ENCODE measurements at regions not wholly inside any gene's neighbourhood (a gene's known extent, or its start where the extent isn't known, plus 50 kb on each side); places are given as distances from the start of the nearest gene placed in this dataset.

DNA sequence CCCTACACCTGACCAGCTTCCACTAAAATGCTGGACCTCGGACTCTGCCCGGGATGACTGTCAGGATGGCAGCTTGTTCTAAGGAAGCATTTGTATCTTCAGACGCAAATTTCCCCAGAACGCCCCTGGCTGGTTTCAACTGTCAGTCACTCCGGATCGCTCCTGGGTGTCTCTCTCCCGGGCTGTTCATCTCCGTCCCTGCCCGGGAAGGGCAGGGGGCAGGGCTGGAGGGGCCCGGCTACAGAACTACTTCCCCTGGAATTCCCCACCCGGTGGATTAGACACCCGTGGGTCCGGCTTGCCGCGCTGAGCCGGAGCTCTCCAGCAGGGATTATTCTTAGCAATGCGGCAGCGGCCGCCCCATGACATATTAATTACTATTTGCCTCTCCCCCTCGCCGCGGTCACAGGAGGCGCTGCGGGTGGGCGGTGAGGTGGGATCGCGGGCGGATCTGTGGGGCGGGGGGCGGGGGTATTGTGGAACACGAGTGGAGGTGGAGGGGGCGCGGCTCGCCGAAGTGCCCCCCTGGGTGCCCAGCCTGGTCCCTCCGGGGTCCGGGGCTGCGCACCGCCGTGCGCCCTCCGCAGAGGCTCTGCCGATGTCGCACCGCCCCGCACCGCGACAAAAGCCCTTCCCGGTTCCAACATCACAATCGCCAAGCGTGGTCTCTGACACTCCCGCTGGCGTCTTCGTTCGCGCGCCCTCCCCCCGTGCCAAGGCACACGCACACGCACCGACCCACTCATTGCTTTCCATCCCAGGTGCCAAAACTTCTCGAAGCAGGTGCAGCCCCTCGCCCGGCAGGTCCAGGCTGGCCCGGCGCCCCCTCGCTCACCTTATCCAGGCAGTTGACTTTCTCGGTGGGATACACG, 276.1 kb upstream of the NEBL start:
- DNase-seq (ENCODE audit: low spot score), result peak; percentile 32

DNA sequence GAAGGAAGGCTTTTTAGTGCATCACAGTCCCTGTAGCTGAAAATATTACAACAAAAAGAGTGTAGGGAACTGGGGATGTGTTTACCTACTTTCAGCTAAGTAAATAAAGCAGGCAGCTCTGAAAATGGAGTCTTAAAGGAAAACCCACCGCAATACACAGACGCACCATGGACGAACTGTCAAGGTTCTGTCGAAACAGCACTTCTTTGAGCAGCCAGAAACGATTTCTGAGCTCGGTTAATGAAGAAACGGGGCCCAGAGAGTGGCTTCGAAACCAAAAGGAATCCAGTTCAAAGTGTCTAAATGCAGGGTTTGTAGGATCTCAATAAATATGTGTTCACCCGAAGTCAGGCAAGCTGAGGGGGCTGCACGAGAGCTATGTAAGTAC, 275.4 kb upstream of the NEBL start:
- DNase-seq (ENCODE audit: low spot score), result no peak

DNA sequence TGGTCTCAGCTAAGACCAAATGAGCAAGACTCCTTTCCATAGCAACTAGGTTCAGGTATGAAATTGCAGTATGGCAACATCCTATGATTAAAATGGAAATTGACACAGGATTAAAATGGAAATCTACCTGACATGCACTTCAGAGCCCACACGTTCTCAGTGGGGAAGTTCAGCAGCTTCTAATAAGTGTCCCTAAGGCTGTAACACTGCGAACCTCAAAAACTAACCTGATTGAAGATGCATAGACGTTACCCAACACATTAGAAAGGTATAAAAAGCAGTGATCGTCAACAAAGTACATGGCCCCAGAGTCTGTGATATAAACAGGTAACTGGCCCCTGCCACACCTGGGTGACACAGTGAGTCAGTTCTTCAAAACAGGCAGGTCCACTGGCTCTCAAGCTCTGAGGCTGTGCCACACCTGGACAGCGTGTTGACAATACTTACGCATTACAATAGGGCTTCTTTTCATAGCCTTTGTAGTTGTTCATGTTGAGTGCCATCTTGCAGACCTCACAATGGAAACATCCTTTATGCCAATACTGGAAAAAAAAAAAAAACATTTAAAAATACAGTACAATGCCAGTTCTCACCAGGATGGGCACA, 274.9 kb upstream of the NEBL start:
- no peak for DNase-seq (ENCODE audit: low spot score)

DNA sequence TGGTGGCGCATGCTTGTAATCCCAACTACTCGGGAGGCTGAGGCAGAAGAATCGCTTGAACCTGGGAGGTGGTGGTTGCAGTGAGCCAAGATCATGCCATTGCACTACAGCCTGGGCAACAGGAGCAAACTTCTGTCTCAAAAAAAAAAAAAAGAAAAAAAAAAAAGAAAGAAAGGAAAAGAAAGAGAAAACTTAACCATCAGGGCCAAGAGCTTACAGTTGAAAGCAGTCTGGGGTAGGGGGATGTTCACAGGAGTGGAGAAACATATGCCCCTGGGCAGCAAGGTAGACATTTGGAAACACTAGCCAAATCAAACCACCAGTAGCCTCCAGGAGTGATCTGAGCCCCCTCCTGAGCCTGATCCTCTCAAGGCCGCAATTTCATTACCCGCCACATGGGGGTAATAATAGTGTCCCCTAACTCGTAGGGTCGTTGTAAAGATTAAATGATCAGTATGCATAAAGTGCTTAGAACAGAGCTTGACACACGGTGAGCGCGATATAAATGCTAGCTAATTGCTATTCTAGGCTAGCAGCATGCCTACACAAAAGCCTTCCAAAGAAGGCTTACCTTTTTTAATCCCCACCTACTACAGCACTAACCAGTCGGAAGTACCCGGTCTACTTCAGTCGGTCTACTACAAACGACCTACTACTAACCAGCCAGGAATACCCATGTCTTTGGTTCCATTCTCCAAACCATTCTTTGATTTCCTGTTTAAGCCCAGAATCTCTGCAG, 274.3 kb upstream of the NEBL start:
- peak; percentile 14 for DNase-seq (ENCODE audit: low spot score)

DNA sequence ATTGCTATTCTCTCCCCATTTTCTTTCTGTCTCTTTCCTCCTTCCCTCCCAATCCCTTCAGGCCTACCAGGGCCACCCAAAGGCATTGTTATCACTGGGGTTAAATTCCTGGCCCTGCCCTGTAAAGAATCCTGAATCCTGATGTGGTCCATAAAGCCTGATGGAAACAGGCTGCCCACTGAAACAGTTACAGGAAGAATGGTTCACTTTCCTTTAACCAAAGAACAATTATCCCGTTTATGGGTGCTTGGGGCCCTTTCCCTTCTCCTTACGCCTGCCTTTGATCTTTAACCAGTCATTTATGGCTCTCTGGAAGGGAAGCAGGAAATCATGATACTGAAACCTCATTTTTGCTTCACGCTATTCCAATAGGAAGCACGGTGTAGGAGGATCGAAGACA, 273.1 kb upstream of the NEBL start:
- DNase-seq (ENCODE audit: low spot score), result no peak

DNA sequence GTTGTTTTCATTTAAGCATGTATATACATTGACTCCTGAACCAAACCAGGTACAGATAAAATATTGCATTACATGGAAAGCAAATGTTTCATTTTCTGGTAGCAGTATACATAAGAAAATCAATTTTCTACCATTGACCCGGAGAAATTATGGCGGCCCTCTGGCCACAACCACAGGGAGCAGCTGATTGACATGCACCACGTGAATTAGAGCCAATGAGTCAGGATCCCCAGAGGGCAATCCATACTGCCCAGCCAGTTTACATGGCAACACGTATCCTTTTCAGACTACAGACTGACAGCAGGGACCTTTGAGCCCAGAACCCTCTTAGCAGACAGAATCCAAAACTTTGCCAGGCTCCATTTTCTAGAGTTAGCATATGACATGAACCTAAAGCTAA, 272.2 kb upstream of the NEBL start:
- DNase-seq (ENCODE audit: low spot score), result no peak

DNA sequence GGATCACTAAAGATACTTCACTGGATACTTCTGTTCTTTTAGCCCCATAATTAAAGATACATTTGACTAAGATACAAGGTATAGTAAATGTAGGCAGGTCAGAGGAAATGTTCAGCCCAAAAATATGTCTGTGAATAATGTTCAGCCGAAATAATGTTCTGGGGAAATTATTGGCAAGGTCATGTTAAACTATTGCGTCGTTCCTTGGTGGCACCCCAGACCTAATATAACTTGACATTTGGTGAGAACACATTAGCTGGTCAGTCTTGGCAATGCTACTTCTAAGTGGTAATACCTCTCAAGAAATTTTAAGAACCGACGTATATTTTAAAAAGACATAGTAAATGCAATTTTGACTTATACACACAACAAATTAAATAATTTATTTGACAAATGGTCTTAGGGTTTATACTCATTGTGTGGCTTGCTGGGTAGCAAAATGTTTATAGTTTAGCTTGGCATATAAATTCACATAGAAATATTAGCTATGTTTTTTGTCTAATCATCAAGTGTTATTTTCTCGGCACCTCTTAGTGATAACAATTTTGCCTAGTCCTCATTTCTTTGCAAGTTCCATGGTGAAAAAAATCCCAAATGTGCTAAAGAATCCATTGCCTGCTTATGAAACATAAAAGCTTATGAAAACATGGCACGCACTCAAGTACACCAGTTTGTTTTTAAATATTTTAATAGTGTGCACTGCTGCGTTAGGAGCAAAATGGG, 270.3 kb upstream of the NEBL start:
- DNase-seq (ENCODE audit: low spot score), result no peak

DNA sequence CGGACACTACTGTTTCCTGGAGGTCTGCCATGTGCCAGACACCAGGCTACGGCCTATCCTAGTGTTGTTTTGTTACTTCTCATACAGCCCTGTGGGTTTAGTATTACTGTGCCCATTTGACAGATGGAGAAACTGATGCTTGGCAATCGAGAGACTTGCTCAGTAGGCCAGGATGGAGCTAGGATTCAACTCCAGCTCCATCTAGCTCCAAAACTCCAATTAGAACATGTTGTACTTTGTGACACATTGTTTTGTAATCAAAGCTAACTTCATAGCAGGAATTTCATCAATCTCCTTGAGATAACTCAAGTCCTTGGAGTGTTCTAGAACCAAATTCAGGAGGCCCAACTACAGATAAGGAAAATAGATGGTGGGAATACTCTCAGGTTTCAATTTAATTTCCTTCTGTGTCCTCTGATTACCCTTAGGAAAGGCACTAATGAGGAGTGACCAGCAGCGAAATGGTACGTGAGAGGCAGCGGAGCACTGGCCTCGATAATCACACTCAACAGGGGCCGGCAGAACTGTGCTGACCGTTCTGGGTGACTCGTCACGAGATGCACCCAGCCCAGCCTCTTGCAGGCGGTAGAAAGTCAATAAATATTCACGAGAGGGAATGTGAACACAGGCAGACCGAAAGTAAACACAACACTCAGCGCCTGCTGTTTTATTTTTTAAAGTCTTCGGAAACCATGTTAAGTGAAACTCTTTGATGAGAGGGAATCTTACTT, 269.6 kb upstream of the NEBL start:
- DNase-seq (ENCODE audit: low spot score), result no peak

DNA sequence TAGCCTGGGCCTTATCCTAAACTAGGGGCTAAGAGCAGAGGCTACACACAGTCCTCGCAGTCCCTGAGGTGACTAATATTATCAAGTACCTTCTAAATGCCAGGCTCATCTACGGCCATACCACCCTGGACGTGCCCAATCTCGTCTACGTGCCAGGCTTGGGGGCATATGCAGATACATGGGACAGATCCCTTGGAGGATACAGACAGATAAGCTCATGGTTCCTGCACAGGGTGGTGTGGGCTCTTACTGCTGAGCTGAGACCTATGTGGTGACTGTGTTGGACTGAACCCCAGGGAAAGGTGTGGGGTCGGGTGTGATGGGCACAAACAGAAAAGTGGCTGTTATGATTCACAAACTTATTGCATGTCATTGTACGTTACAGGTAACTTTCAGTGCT, 268.4 kb upstream of the NEBL start:
- DNase-seq (ENCODE audit: low spot score), result no peak

DNA sequence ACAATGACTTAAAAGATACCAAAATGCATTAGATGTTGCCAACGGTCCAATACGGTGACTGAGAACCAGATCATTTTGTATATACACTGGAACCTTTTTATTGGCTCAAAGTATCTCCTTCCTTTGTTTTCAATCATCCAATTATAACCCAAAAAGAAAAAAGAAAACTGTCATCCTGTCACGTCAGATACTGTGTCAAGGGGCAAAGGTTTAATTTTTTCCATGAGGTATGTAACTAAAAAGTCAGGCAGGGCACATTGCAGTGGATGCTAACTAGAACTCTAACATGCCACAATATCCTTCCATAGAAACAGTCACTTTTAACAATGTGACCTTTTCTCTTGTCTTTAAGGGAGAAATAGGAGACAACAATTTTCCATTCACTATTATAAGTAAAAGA, 267.6 kb upstream of the NEBL start:
- no peak for DNase-seq (ENCODE audit: low spot score)

DNA sequence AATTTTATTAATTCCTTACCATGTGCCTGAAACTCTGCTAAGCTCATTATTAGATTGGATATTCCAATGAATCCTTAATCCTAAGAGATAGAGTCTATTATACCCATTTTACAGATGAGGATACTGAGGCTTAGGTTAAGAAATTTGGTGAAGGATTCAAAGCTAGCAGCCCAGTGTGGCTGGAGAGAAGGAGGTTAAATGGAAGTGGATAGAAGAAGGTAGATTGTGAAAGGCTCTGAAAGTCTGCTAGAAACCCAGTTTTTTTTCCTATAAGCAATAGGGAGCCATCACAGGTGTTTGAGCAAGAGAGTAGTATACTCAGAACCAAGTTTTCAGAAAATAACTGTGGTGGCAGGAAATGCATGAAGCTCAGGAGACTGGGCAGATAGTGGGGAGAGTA, 265.8 kb upstream of the NEBL start:
- DNase-seq (ENCODE audit: low spot score), result no peak

DNA sequence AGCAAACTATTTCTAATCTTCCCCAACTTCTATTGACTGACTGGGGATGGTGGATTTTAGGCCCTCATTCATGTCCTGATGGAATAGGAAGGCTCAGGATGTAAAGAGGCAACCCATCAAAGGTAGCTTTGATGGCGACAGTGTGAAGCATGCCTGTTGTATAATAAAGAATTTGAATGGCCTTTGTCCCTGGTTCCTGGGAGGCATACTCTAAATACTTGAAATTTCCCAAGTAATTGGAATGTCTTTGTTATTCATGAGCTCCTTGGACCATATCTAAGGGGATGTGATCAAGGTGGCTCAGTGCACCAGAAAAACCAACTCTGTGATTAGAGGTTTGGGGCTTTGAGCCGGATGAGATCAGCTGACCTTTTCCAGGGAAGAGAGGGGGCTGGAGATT, 264.5 kb upstream of the NEBL start:
- DNase-seq (ENCODE audit: low spot score), result no peak

DNA sequence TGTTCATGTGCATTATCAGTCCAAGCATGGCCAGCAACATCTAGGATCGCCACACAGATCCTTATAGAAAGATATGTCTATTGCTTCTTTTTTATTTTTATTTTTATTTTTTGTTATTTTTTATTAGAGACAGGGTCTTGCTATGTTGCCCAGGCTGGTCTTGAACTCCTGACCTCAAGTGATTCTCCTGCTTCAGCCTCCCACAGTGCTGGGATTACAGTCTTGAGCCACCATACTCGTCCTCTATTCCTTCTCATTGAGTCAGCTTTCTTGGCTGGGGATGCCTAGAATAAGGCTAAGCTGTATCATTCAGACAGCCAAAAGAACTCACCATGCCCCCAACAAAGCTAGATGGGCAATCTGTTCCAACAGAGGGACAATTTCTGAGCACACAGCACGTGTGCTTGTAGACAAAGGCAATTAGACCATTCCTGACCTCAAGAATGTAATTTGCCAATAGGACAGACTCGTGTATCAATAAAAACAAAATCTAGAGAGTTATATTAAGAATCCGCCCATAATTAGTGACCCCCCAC, 264.0 kb upstream of the NEBL start:
- DNase-seq (ENCODE audit: low spot score), result no peak

DNA sequence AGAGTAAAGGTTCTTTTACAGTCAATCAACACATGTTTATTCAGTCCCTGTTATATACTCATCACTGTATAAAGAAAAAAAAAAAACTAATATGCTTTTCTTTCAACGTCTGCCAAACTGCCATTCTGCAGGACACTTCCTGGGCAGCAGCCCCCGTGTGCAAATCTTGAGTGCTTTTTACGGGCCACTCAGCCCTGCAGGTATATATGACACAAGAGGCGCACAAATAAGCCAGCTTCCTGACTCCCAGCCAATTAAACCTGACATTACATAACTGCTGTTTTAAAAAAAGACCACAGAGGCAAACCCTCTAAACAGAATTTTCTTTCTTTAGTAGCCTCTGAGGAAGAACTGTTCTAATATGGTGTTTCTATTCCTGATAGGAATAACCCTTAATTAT, 263.0 kb upstream of the NEBL start:
- no peak for DNase-seq (ENCODE audit: low spot score)

DNA sequence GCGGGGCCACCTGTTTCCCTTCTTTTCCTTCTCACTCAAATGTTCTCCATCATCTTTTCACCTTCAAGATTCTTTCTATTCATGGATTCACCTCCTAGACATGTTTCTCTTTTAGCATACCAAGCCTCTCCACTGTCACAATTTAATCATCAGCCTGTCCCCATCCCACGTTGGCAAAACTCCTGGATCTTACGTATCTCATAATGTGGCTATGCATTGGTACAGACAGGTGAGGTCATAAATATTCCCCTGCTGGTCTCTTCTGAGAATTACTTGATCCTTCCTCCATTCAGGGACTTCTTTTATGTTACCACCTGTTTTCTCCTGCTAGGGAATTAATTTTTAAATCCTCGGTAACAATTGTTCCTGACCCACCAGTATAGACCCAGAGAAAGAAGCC, 262.6 kb upstream of the NEBL start:
- DNase-seq (ENCODE audit: low spot score), result no peak

DNA sequence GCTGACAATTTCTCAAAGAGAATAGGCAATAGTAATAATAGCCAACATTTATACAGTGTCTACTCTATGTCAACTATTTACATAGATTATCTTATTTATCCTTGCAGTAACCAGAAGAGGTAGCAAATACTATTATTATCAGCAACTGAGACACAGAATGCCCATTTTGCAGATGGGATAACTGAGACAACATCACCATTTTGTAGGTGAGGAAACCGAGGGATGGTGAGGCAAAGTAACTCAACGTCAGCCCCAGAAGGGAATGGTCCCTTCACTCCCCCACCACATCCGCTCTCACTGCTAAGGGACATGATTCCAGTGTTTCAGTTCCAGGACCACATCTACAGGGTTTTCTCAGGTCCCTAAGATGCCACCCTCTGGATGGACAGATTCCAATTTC, 261.2 kb upstream of the NEBL start:
- DNase-seq (ENCODE audit: low spot score), result no peak

DNA sequence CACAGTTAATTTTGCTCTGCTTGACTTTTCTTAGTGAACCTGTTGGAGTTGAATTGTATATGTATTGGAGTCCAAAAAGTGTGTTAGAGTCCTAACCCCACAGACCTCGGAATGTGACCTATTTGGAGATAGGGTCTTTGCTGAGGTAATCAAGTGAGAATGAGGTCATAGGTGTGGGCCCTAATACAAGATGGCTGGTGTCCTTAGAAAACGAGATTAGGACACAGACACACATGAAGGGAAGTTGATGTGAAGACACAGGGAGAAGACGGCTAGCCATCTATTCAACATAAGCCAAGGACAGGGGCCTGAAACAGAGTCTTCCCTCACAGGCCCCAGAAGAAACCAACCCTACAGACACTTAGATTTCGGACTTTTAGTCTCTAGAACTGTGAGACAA, 260.6 kb upstream of the NEBL start:
- no peak for DNase-seq (ENCODE audit: low spot score)

DNA sequence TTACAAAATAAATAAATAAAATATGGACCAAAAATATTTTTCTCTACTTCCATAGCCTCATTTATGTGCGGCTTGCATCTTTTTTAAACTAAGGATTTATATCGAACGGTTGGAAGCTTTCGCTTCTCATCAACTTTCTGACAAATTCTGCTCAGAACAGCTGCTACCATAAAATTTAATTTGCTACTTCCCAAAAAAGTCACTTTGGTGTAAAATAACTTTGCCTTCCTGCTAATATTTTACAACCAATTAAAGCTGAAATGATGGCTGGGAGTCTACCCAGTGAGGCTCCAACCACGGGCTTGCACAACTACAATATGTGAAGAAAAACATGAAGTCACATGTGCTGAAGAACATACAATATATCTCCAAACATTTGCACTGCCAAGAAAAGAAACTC, 253.1 kb upstream of the NEBL start:
- no peak for DNase-seq (ENCODE audit: low spot score)

DNA sequence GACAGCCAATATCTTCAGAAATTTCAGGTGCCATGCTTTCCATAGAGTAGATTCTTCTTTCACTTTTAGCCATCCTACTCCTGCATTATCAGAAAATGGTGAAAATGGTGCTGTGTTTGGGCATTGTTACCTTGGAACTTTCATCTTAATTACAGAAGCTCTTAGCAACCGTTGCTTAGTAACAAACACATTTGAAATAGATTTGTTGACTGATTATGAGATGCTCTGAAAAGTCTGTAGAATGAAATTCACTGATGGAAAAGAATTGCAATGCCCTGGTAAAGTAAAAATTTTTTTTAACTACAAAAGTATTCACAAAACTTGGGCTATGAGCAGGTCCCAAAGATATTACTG, 249.3 kb upstream of the NEBL start:
- no peak for DNase-seq (ENCODE audit: low spot score)

DNA sequence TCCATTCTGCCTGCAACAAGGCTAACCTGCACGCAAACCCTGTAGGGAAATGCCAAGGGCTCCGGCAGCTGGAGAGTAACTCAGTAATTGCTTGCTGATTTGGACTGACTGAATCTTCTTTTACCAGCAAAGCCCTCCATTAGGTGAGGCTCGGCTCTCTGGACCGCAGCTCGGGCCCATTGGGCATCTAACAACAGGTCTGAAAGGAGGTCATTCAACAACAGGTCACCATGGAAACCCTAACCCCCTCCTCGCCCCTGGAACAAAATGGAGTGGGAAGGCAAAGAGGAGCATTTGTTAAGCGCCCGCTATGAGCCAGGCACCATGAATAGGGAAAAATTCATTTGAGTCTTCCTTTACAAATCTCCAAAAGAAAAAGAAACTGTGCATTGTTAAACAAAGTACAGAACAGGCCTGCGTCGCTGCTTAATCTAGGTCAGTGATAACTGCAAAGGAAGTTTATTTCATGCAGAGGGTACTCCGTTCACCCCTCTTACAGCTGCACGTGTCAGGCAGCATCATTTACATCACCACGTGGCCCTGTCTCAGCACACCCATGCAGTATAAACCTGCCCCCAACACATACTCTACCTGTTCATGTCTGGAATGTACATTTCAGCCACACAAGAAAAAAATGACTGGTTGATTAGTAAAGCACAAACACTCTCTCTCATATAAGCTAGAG, 248.8 kb upstream of the NEBL start:
- no peak for DNase-seq (ENCODE audit: low spot score)

DNA sequence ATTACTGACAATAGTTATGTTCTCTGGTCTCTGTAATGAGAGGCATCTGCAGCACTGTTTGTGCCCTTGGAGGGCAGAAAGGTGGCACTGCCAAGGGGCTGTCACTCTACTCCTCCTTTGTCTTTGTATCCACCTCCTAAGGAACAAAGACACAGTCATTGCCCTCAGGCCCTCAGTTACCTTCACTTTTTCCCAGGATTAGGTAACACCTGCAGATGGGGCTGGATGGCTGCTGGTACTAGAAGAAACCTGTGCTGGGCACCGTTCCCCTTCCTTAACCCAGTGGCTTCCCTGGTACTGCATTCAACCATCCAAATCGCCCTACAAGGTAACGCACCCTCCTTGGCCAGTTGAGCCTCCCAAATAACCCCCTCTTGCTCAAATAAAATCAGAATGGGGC, 246.9 kb upstream of the NEBL start:
- DNase-seq (ENCODE audit: low spot score), result no peak

Measured in AG08396 (cell line).